ENCODE measurements at regions not wholly inside any gene's neighbourhood (a gene's known extent, or its start where the extent isn't known, plus 50 kb on each side); places are given as distances from the start of the nearest gene placed in this dataset.

GRCh38 chr17:33403194-33403593 is 110.1 kb upstream of the ASIC2 start:
- no peak for DNase-seq (ENCODE audit: extremely low read depth, low read depth, low spot score)

DNA sequence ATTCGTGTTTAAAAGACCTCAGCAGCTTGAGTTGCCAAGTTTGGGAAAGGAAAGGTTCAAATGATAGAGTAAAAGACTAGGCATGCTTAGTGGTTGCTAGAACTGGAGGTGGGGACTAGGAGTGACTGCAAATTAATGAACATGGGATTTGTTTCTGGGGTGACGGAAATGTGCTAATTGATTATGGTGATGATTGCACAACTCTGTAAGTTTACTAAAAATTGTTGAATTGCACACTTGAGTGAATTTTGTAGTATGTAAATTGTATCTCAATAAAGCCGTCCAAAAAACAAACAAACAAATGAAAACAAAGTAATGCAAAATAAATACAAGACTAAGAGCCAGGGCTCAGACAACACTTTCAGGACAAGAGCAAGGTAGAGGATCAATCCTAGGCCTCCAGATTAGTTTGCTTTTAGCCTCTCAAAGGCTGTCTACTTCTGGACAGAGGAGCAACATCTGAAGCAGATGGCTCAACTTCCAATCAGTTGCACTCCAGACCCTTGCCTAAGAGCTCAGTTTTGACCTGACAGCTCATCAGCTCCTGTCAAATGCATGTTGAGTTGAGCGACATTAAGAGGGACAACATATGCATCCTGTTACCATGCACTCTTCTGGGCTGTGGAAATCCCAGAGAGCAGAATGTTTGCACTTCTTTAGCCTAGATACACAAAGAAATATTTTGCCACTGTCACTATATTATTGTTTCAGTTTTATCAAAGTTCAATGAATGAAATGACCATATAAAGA is 111.2 kb upstream of the ASIC2 start:
- no peak for DNase-seq (ENCODE audit: extremely low read depth, low read depth, low spot score)

DNA sequence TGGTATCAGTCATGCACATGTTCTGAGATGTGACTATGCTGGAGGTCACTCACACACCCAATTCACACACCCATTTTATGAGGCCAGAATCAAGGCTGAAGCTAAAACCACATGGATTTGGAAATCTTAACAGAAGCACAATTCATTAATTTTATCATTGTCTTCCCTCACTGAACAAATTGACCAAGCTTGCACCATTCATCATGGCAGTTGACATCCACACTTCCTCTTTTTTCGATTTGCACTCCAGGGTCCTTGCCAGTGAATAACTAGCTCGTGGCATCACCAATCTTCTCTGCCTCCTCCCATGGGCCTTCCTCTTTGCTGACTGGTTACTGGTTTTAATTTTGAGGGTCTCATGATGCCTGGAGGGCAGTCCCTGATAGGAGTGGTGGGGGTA is 123.0 kb upstream of the ASIC2 start:
- no peak for DNase-seq (ENCODE audit: extremely low read depth, low read depth, low spot score)

DNA sequence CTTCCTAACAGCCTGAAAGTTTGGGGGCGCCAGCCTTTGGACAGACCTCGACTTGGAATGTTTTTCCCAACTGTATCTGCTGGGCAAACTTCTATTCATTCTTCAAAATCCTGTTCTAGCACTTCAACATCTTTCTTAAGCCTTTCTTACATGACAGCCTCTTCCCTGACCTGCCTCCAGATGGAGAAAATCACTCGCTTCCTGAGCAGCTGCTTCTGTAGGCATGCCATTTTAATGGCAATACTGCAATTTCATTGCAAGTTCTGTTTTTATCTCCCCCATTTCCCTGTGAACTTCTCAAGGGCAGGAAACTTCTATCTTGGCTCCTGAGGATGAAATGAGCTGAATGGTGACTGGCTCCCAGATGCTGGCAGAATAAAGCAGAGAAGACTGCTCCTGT is 128.8 kb upstream of the ASIC2 start:
- DNase-seq (ENCODE audit: extremely low read depth, low read depth, low spot score) = no peak

- DNase-seq (ENCODE audit: extremely low read depth, low read depth, low spot score) = no peak
Observed at GRCh38 chr17:33433581-33433980, 140.5 kb upstream of the ASIC2 start.

- DNase-seq (ENCODE audit: extremely low read depth, low read depth, low spot score) = no peak
Observed at GRCh38 chr17:33434841-33435240, 141.7 kb upstream of the ASIC2 start.

DNA sequence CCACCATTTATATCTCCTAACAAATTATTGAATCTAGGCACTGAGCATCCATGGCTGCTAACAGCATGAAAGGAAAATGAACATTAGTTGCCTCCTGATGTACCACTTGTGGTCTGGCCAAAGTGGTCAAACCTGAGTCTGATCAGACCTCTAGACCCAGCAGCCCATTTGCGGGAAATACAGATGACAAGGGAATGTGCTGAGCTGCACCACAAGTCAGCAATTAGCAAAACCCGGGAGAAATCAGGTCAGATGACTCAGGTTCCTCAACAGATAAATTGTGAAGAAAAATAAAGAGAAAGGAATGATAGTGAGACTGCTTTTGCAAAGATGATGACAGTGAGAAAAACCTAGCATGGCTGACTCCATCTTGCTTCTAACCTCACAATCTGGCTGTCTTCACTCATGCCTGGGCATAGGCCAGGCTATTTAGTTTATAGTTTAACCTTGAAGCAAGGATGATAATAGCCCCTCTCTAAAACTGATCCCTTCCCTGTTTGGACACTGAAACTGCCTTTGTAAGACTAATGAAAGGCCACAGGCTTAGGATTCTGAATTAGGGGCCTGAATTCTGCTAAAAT is 142.7 kb upstream of the ASIC2 start:
- DNase-seq (ENCODE audit: extremely low read depth, low read depth, low spot score) = no peak

DNA sequence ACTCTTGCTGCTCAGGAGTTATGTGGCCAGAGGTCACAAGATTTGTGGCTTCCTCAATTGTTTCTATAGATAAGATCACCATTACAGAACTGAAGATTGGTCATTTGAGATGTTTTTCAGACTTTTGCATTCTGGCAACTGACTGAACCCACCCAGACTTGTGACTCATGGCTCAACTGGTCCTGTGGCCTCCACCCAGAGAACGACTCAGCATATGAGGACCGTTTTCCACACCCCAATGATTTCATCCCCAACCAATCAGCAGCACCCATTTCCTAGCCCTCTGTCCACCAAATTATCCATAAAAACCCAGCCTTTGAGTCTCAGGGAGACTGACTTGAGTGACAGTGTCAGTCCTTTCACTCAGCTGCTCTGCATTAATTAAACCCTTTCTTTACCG is 143.2 kb upstream of the ASIC2 start:
- DNase-seq (ENCODE audit: extremely low read depth, low read depth, low spot score) = no peak

DNA sequence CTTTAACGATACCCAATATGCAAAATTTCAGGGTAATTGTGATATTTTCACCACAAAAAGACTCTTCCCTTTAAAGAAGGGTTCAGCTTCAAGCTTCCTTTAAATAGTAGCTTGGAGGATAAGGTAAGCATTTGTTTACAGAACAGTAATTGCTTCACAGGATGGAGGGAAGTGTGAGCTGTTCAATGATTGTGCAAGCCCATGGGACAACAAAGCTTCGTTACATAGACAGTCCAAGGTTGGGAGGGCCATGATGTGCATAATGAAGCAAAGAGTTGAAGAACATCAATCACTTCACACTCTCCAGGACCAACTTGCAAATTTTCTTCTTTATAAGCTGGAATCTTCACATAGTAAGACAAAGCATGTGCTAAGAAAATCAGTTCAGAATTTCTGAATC is 145.0 kb upstream of the ASIC2 start:
- no peak for DNase-seq (ENCODE audit: extremely low read depth, low read depth, low spot score)

- no peak for DNase-seq (ENCODE audit: extremely low read depth, low read depth, low spot score)
Observed at GRCh38 chr17:33438578-33438977, 145.5 kb upstream of the ASIC2 start.

DNA sequence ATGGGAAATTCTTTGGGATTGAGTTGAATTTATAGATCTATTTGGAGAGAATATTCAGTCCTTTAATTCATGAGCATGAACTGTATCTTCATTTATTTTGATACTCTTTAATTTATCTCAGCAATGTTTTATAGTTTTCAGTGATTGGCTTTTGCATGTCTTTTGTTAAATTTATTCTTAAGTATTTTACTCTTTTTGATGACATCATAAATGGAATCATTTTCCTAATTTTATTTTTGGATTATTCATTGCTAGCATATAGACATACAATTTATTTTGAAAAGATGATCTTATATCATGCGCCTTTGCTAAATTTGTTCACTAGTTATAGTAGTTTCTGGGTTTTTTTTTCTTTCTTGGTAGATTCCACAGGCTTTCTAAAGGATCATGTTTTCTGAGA is 149.2 kb upstream of the ASIC2 start:
- no peak for DNase-seq (ENCODE audit: extremely low read depth, low read depth, low spot score)

DNA sequence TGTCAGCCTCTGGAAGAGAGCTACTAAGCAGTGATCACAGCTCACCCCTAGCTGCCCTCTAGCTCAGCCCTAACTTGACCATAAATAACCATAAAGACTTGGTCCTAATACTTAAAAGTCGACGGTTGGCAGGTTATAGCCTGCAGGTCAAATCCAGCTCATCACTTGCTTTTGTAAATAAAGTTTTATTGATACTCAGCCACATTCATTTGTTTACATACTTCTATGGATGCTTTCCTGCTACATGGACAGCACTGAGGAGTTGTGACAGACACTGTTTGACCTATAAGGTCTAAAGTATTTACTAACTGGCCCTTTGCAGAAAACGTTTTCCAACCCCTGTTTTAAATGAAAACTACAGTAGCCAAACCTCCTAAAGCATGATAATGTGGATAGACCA is 151.6 kb upstream of the ASIC2 start:
- no peak for DNase-seq (ENCODE audit: extremely low read depth, low read depth, low spot score)

DNA sequence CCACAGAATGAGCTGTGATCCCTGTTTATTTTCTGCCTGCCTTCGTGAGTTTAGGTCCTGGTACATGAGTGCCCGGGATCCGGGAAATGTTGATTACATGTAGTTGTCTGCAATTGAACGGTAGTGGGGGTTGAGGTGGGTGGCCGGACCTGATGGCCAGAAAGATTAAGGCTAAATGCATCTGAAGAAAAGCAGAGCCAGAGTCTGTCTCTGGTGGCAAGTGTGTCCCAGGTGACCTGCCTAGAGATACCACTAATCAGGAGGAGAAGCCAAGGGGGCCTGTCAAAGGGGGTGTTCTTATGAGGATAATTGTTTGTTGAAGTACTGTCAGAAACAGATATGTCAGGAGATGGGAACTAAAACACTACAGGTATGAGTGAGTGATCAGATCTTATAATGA is 154.0 kb upstream of the ASIC2 start:
- DNase-seq (ENCODE audit: extremely low read depth, low read depth, low spot score) = no peak

DNA sequence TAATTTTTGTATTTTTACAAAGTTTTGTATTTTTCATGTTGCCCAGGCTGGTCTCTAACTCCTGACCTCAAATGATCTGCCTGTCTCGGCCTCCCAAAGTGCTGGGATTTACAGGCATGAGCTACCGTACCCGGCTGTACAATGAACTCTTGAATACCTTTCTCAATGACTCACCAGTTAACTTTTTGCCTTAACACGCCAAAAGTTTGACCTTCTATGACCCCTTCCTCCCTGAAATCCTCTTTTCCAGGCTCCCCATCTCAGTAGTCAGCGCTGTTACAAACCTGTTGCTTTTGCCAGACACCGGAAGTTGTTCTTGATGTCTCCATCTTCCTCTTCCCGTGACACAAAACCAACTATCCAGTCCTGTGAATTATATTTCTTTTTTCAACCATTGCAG is 158.1 kb upstream of the ASIC2 start:
- DNase-seq (ENCODE audit: extremely low read depth, low read depth, low spot score) = no peak

GRCh38 chr17:33457477-33457876 is 164.4 kb upstream of the ASIC2 start:
- DNase-seq (ENCODE audit: extremely low read depth, low read depth, low spot score) = no peak

DNA sequence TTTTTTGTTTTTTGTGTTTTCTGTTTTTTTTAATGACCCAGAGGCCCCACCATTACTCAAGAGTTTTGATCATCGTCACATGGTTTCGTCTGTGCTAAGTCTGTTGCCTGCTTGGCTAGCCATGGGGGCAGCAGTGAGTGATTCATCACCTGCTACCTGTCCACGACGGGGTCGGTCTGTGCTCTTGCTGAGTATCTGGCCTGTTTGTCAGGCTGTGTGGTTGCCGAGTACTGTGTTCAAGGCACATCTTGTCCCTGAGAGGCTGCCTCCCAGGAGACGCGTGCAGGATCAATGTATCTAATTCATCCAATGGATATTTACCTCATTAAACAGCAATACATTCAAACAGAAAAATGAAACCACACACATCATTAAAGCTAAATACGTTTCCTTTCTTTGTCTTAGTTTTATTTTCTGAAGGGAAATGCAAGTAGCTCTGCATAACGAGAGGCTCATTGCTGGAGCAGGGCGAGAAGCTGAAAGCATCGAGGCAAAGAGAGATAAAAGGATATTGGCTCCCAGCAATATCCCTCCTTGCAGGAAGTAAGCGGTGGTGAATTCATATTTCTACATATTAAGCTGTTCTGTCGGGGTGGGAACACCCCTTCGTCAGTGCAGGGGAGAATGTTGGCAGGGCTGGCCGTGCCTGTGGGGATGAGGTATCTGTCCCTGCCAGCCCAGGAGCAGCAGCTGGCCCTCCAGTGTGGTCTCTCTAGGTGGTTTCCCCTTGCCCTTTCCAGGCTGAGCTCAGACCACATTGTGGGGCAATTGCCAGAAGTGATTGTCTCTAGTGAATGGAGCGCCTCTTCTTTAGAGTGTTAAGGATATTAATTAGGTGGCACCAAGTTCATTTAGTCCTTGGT is 166.2 kb upstream of the ASIC2 start:
- DNase-seq (ENCODE audit: extremely low read depth, low read depth, low spot score) = no peak

- DNase-seq (ENCODE audit: extremely low read depth, low read depth, low spot score) = no peak
Observed at GRCh38 chr17:33460781-33461450, 167.8 kb upstream of the ASIC2 start.

- DNase-seq (ENCODE audit: extremely low read depth, low read depth, low spot score) = no peak
Observed at GRCh38 chr17:33463887-33464286, 170.8 kb upstream of the ASIC2 start.

- DNase-seq (ENCODE audit: extremely low read depth, low read depth, low spot score) = no peak
Observed at GRCh38 chr17:33464669-33465280, 171.7 kb upstream of the ASIC2 start.

- DNase-seq (ENCODE audit: extremely low read depth, low read depth, low spot score) = no peak
Observed at GRCh38 chr17:33469421-33469820, 176.3 kb upstream of the ASIC2 start.

GRCh38 chr17:33469911-33470310 is 176.8 kb upstream of the ASIC2 start:
- no peak for DNase-seq (ENCODE audit: extremely low read depth, low read depth, low spot score)

Measured in glomerular endothelial cell (primary cell).